ENCODE measurements at regions not wholly inside any gene's neighbourhood (a gene's known extent, or its start where the extent isn't known, plus 50 kb on each side); places are given as distances from the start of the nearest gene placed in this dataset.
"Not testable (repeated sequence)": the region's sequence is repeated elsewhere in the genome, so short reads cannot be mapped to it uniquely, and the experiment has no call there.

- H3K27ac ChIP-seq (ENCODE audit: low read depth, low read length), result peak overlapping the region; percentile 53
- peak overlapping the region; percentile 51 for H3K56ac ChIP-seq (ENCODE audit: low read length)
- H3K4me1 ChIP-seq (ENCODE audit: control insufficient read depth, low read depth, low read length), result no peaks in the 10 kb centered on the region
- no peaks in the 10 kb centered on the region for H3K27me3 ChIP-seq (ENCODE audit: insufficient read depth, low read length, poor library complexity)
- no CpG with 5 or more reads among the region's 4 CpGs for WGBS (ENCODE audit: extremely low coverage, insufficient coverage, low lambda C conversion rate)
- H4K5ac ChIP-seq (ENCODE audit: low read length), result no peak overlapping the region
- H2BK120ac ChIP-seq (ENCODE audit: low read depth, low read length), result peak overlapping the region; percentile 68
- H2BK5ac ChIP-seq (ENCODE audit: low read length), result peak overlapping the region; percentile 87
- H2BK15ac ChIP-seq (replicated peaks; ENCODE audit: low read depth), result no peak overlapping the region
- no peak overlapping the region for H3K9ac ChIP-seq (ENCODE audit: low read length)
- no peak overlapping the region for H2AK5ac ChIP-seq (ENCODE audit: low read length)
- H4K8ac ChIP-seq (ENCODE audit: low read depth, low read length), result no peak overlapping the region
- H3K4me2 ChIP-seq (ENCODE audit: low read length), result no peak overlapping the region
- no peaks in the 10 kb centered on the region for H3K79me1 ChIP-seq (ENCODE audit: low read length)
- no peak overlapping the region for H3K4me3 ChIP-seq (ENCODE audit: low read length)
- H3K4ac ChIP-seq (ENCODE audit: low read depth, low read length), result peak overlapping the region; percentile 94
- no peaks in the 10 kb centered on the region for H3K79me2 ChIP-seq (ENCODE audit: control insufficient read depth, insufficient read depth, low read length)
- peak; percentile 81 for DNase-seq
- peak overlapping the region; percentile 82 for H3K18ac ChIP-seq (ENCODE audit: low read length)
- no peaks in the 10 kb centered on the region for H3K36me3 ChIP-seq (ENCODE audit: control insufficient read depth, insufficient read depth, low read length)
- H3K23ac ChIP-seq (ENCODE audit: low read length), result no peak overlapping the region
Measured at GRCh38 chr2:81396417-81397019, 1092.0 kb upstream of the LRRTM1 start.

- H3K4me1 ChIP-seq (ENCODE audit: control insufficient read depth, low read depth, low read length), result no peaks in the 10 kb centered on the region
- WGBS (ENCODE audit: extremely low coverage, insufficient coverage, low lambda C conversion rate), result no CpG with 5 or more reads among the region's 2 CpGs
Measured at GRCh38 chr2:81395746-81396145, 1091.2 kb upstream of the LRRTM1 start.

GRCh38 chr2:81389203-81389602 is 1084.7 kb upstream of the LRRTM1 start:
- Histone ChIP-seq H3K18ac (ENCODE audit: low read length) (no peak overlapping the region), H3K4me1 (ENCODE audit: control insufficient read depth, low read depth, low read length) (no peaks in the 10 kb centered on the region), H3K27me3 (ENCODE audit: insufficient read depth, low read length, poor library complexity) (no peaks in the 10 kb centered on the region), H3K4ac (ENCODE audit: low read depth, low read length) (no peak overlapping the region), H4K8ac (ENCODE audit: low read depth, low read length) (no peak overlapping the region), H2AK5ac (ENCODE audit: low read length) (no peak overlapping the region), H2BK15ac (replicated peaks; ENCODE audit: low read depth) (no peak overlapping the region), H4K5ac (ENCODE audit: low read length) (no peak overlapping the region), H3K23ac (ENCODE audit: low read length) (no peak overlapping the region), H3K56ac (ENCODE audit: low read length) (no peak overlapping the region), H2BK5ac (ENCODE audit: low read length) (no peak overlapping the region), H2BK120ac (ENCODE audit: low read depth, low read length) (no peak overlapping the region), H3K4me3 (ENCODE audit: low read length) (no peak overlapping the region), H3K4me2 (ENCODE audit: low read length) (no peak overlapping the region), H3K36me3 (ENCODE audit: control insufficient read depth, insufficient read depth, low read length) (no peaks in the 10 kb centered on the region), H3K79me1 (ENCODE audit: low read length) (no peaks in the 10 kb centered on the region), H3K27ac (ENCODE audit: low read depth, low read length) (no peak overlapping the region), H3K9ac (ENCODE audit: low read length) (no peak overlapping the region), H3K79me2 (ENCODE audit: control insufficient read depth, insufficient read depth, low read length) (no peaks in the 10 kb centered on the region)
- no CpG with 5 or more reads among the region's 3 CpGs for WGBS (ENCODE audit: extremely low coverage, insufficient coverage, low lambda C conversion rate)
- peak; percentile 11 for DNase-seq

More at GRCh38 chr2:81395746-81396145, 1091.2 kb upstream of the LRRTM1 start:
- no peaks in the 10 kb centered on the region for H3K36me3 ChIP-seq (ENCODE audit: control insufficient read depth, insufficient read depth, low read length)
- no peak overlapping the region for H3K23ac ChIP-seq (ENCODE audit: low read length)
- H3K79me1 ChIP-seq (ENCODE audit: low read length), result no peaks in the 10 kb centered on the region
- H4K8ac ChIP-seq (ENCODE audit: low read depth, low read length), result no peak overlapping the region
- no peaks in the 10 kb centered on the region for H3K79me2 ChIP-seq (ENCODE audit: control insufficient read depth, insufficient read depth, low read length)
- DNase-seq, result peak; percentile 69
- no peak overlapping the region for H3K9ac ChIP-seq (ENCODE audit: low read length)
- no peak overlapping the region for H4K5ac ChIP-seq (ENCODE audit: low read length)
- peak overlapping the region; percentile 39 for H3K18ac ChIP-seq (ENCODE audit: low read length)
- peak overlapping the region; percentile 57 for H3K27ac ChIP-seq (ENCODE audit: low read depth, low read length)
- no peaks in the 10 kb centered on the region for H3K27me3 ChIP-seq (ENCODE audit: insufficient read depth, low read length, poor library complexity)
- H3K56ac ChIP-seq (ENCODE audit: low read length), result peak overlapping the region; percentile 44
- H2BK15ac ChIP-seq (replicated peaks; ENCODE audit: low read depth), result no peak overlapping the region
- peak overlapping the region; percentile 73 for H2BK120ac ChIP-seq (ENCODE audit: low read depth, low read length)
- H3K4me3 ChIP-seq (ENCODE audit: low read length), result no peak overlapping the region
- H3K4me2 ChIP-seq (ENCODE audit: low read length), result no peak overlapping the region
- H2BK5ac ChIP-seq (ENCODE audit: low read length), result no peak overlapping the region
- no peak overlapping the region for H3K4ac ChIP-seq (ENCODE audit: low read depth, low read length)
- no peak overlapping the region for H2AK5ac ChIP-seq (ENCODE audit: low read length)

GRCh38 chr2:81363800-81364199 is 1059.2 kb upstream of the LRRTM1 start:
- no peak overlapping the region for H4K5ac ChIP-seq (ENCODE audit: low read length)
- H2BK5ac ChIP-seq (ENCODE audit: low read length), result no peak overlapping the region
- H3K27me3 ChIP-seq (ENCODE audit: insufficient read depth, low read length, poor library complexity), result no peaks in the 10 kb centered on the region
- no peaks in the 10 kb centered on the region for H3K36me3 ChIP-seq (ENCODE audit: control insufficient read depth, insufficient read depth, low read length)
- H3K18ac ChIP-seq (ENCODE audit: low read length), result no peak overlapping the region
- H3K56ac ChIP-seq (ENCODE audit: low read length), result no peak overlapping the region
- no peak overlapping the region for H4K8ac ChIP-seq (ENCODE audit: low read depth, low read length)
- DNase-seq, result no peak
- H2BK120ac ChIP-seq (ENCODE audit: low read depth, low read length), result no peak overlapping the region
- no peak overlapping the region for H3K4ac ChIP-seq (ENCODE audit: low read depth, low read length)
- H3K4me3 ChIP-seq (ENCODE audit: low read length), result no peak overlapping the region
- H2AK5ac ChIP-seq (ENCODE audit: low read length), result no peak overlapping the region
- H3K23ac ChIP-seq (ENCODE audit: low read length), result no peak overlapping the region
- no peak overlapping the region for H3K9ac ChIP-seq (ENCODE audit: low read length)
- no peaks in the 10 kb centered on the region for H3K4me1 ChIP-seq (ENCODE audit: control insufficient read depth, low read depth, low read length)
- no peaks in the 10 kb centered on the region for H3K79me1 ChIP-seq (ENCODE audit: low read length)
- no peak overlapping the region for H3K27ac ChIP-seq (ENCODE audit: low read depth, low read length)
- no peaks in the 10 kb centered on the region for H3K79me2 ChIP-seq (ENCODE audit: control insufficient read depth, insufficient read depth, low read length)
- H2BK15ac ChIP-seq (replicated peaks; ENCODE audit: low read depth), result no peak overlapping the region
- H3K4me2 ChIP-seq (ENCODE audit: low read length), result no peak overlapping the region

GRCh38 chr2:81362468-81362867 is 1057.9 kb upstream of the LRRTM1 start:
- H4K8ac ChIP-seq (ENCODE audit: low read depth, low read length); H3K79me1 ChIP-seq (ENCODE audit: low read length); H3K4me3 ChIP-seq (ENCODE audit: low read length); H2BK15ac ChIP-seq (replicated peaks; ENCODE audit: low read depth); H3K18ac ChIP-seq (ENCODE audit: low read length); H2BK120ac ChIP-seq (ENCODE audit: low read depth, low read length); H3K23ac ChIP-seq (ENCODE audit: low read length); H3K4me2 ChIP-seq (ENCODE audit: low read length); H2AK5ac ChIP-seq (ENCODE audit: low read length); H3K4me1 ChIP-seq (ENCODE audit: control insufficient read depth, low read depth, low read length); H2BK5ac ChIP-seq (ENCODE audit: low read length); H4K5ac ChIP-seq (ENCODE audit: low read length); H3K56ac ChIP-seq (ENCODE audit: low read length); H3K36me3 ChIP-seq (ENCODE audit: control insufficient read depth, insufficient read depth, low read length); DNase-seq; H3K4ac ChIP-seq (ENCODE audit: low read depth, low read length); H3K79me2 ChIP-seq (ENCODE audit: control insufficient read depth, insufficient read depth, low read length); H3K27me3 ChIP-seq (ENCODE audit: insufficient read depth, low read length, poor library complexity); H3K9ac ChIP-seq (ENCODE audit: low read length); H3K27ac ChIP-seq (ENCODE audit: low read depth, low read length): not testable (repeated sequence)
- no CpG with 5 or more reads among the region's 11 CpGs for WGBS (ENCODE audit: extremely low coverage, insufficient coverage, low lambda C conversion rate)

- Histone ChIP-seq H3K56ac (ENCODE audit: low read length) (no peak overlapping the region), H2AK5ac (ENCODE audit: low read length) (no peak overlapping the region), H3K27me3 (ENCODE audit: insufficient read depth, low read length, poor library complexity) (no peaks in the 10 kb centered on the region), H4K5ac (ENCODE audit: low read length) (no peak overlapping the region), H3K4me1 (ENCODE audit: control insufficient read depth, low read depth, low read length) (no peaks in the 10 kb centered on the region), H3K4me2 (ENCODE audit: low read length) (no peak overlapping the region), H4K8ac (ENCODE audit: low read depth, low read length) (no peak overlapping the region), H3K27ac (ENCODE audit: low read depth, low read length) (no peak overlapping the region), H2BK5ac (ENCODE audit: low read length) (no peak overlapping the region), H3K79me2 (ENCODE audit: control insufficient read depth, insufficient read depth, low read length) (no peaks in the 10 kb centered on the region), H2BK120ac (ENCODE audit: low read depth, low read length) (no peak overlapping the region), H3K9ac (ENCODE audit: low read length) (no peak overlapping the region), H3K36me3 (ENCODE audit: control insufficient read depth, insufficient read depth, low read length) (no peaks in the 10 kb centered on the region), H3K4me3 (ENCODE audit: low read length) (no peak overlapping the region), H3K79me1 (ENCODE audit: low read length) (no peaks in the 10 kb centered on the region), H3K4ac (ENCODE audit: low read depth, low read length) (no peak overlapping the region), H2BK15ac (replicated peaks; ENCODE audit: low read depth) (no peak overlapping the region), H3K18ac (ENCODE audit: low read length) (no peak overlapping the region), H3K23ac (ENCODE audit: low read length) (no peak overlapping the region)
- DNase-seq, result peak; percentile 4
- WGBS (ENCODE audit: extremely low coverage, insufficient coverage, low lambda C conversion rate), result no CpG with 5 or more reads among the region's 1 CpG
Measured at GRCh38 chr2:81355436-81355835, 1050.9 kb upstream of the LRRTM1 start.

All from mesendoderm (in vitro differentiated cells).